HepG2 (cell line): ENCODE measurements at regions not wholly inside any gene's neighbourhood (a gene's known extent, or its start where the extent isn't known, plus 50 kb on each side); places are given as distances from the start of the nearest gene placed in this dataset.

Source experiments
- NFKBIZ ChIP-seq: IDR thresholded peaks from 2 replicates; pipeline ENCODE4 v1.6.1; 2018; ENCODE audit warnings: missing genetic modification reagents, missing compliant biosample characterization
- RNF2 ChIP-seq: fragments of 450-650 bp; conservative IDR thresholded peaks from 2 replicates; pipeline ENCODE4 v1.6.1; 2016; ENCODE audit warnings: low read depth
- SALL1 ChIP-seq: sonication (generic); formaldehyde crosslinking; IDR thresholded peaks from 2 replicates; pipeline ENCODE4 v1.8.0; 2022; ENCODE audit warnings: mild to moderate bottlenecking, missing genetic modification reagents
- SCMH1 ChIP-seq: sonication (generic); formaldehyde crosslinking; IDR thresholded peaks from 2 replicates; pipeline ENCODE4 v1.9.0; 2021; ENCODE audit warnings: missing genetic modification reagents, mild to moderate bottlenecking, borderline replicate concordance
- SNAI1 ChIP-seq: sonication (generic); formaldehyde crosslinking; IDR thresholded peaks from 2 replicates; pipeline ENCODE4 v1.5.0; 2020; ENCODE audit warnings: mild to moderate bottlenecking, missing genetic modification reagents, borderline replicate concordance
- SNRNP70 ChIP-seq: fragments of 200-400 bp; formaldehyde crosslinking; IDR thresholded peaks from 2 replicates; pipeline ENCODE4 v1.6.1; 2017; ENCODE audit warnings: mild to moderate bottlenecking, low read depth, low read length, moderate library complexity
- ZFP36L1 ChIP-seq: sonication (generic); formaldehyde crosslinking; IDR thresholded peaks from 2 replicates; pipeline ENCODE4 v1.8.0; 2022; ENCODE audit warnings: mild to moderate bottlenecking, missing genetic modification reagents, moderate library complexity
- ZFP36L2 ChIP-seq: sonication (generic); formaldehyde crosslinking; IDR thresholded peaks from 2 replicates; pipeline ENCODE4 v1.4.0; 2020; ENCODE audit warnings: missing genetic modification reagents
- ZNF10 ChIP-seq: sonication (generic); formaldehyde crosslinking; IDR thresholded peaks from 2 replicates; pipeline ENCODE4 v1.4.0; 2020; ENCODE audit warnings: mild to moderate bottlenecking, low read depth, missing genetic modification reagents, borderline replicate concordance
- ZNF136 ChIP-seq: sonication (generic); formaldehyde crosslinking; IDR thresholded peaks from 2 replicates; pipeline ENCODE4 v1.8.1; 2022; ENCODE audit warnings: low read depth, mild to moderate bottlenecking, moderate library complexity, missing genetic modification reagents
- ZNF180 ChIP-seq: sonication (generic); formaldehyde crosslinking; IDR thresholded peaks from 2 replicates; pipeline ENCODE4 v1.4.0; 2020; ENCODE audit warnings: low read depth, missing genetic modification reagents, borderline replicate concordance
- ZNF207 ChIP-seq: fragments of 450-650 bp; IDR thresholded peaks from 2 replicates; pipeline ENCODE4 v1.6.1; 2016; ENCODE audit warnings: antibody characterized with exemption, borderline replicate concordance
- ZNF350 ChIP-seq: sonication (generic); formaldehyde crosslinking; IDR thresholded peaks from 2 replicates; pipeline ENCODE4 v1.4.0; 2020; ENCODE audit warnings: mild to moderate bottlenecking, low read depth, missing genetic modification reagents, borderline replicate concordance
- ZNF496 ChIP-seq: sonication (generic); formaldehyde crosslinking; IDR thresholded peaks from 2 replicates; pipeline ENCODE4 v1.8.1; 2023; ENCODE audit warnings: mild to moderate bottlenecking, moderate library complexity, missing genetic modification reagents; ENCODE audit not compliant: insufficient replicate concordance
- TF ChIP-seq, protein P1 (sequence below): sonication (generic); formaldehyde crosslinking; IDR thresholded peaks from 2 replicates; pipeline ENCODE4 v1.5.0; 2020; ENCODE audit warnings: mild to moderate bottlenecking, missing genetic modification reagents
- TF ChIP-seq, protein P2 (sequence below): sonication (generic); formaldehyde crosslinking; IDR thresholded peaks from 2 replicates; pipeline ENCODE4 v1.4.0; 2020; ENCODE audit warnings: missing genetic modification reagents, borderline replicate concordance
- TF ChIP-seq, protein P3 (sequence below): sonication (generic); formaldehyde crosslinking; IDR thresholded peaks from 2 replicates; pipeline ENCODE4 v1.4.0; 2020; ENCODE audit warnings: missing genetic modification reagents
- TF ChIP-seq, protein P4 (sequence below): sonication (generic); formaldehyde crosslinking; IDR thresholded peaks from 2 replicates; pipeline ENCODE4 v1.4.0; 2020; ENCODE audit warnings: mild to moderate bottlenecking, missing genetic modification reagents
- TF ChIP-seq, protein P5 (sequence below): sonication (generic); formaldehyde crosslinking; IDR thresholded peaks from 2 replicates; pipeline ENCODE4 v1.9.0; 2021; ENCODE audit warnings: missing genetic modification reagents, mild to moderate bottlenecking, borderline replicate concordance
- TF ChIP-seq, protein P6 (sequence below): sonication (generic); formaldehyde crosslinking; IDR thresholded peaks from 2 replicates; pipeline ENCODE4 v1.4.0; 2020; ENCODE audit warnings: missing genetic modification reagents

DNA sequence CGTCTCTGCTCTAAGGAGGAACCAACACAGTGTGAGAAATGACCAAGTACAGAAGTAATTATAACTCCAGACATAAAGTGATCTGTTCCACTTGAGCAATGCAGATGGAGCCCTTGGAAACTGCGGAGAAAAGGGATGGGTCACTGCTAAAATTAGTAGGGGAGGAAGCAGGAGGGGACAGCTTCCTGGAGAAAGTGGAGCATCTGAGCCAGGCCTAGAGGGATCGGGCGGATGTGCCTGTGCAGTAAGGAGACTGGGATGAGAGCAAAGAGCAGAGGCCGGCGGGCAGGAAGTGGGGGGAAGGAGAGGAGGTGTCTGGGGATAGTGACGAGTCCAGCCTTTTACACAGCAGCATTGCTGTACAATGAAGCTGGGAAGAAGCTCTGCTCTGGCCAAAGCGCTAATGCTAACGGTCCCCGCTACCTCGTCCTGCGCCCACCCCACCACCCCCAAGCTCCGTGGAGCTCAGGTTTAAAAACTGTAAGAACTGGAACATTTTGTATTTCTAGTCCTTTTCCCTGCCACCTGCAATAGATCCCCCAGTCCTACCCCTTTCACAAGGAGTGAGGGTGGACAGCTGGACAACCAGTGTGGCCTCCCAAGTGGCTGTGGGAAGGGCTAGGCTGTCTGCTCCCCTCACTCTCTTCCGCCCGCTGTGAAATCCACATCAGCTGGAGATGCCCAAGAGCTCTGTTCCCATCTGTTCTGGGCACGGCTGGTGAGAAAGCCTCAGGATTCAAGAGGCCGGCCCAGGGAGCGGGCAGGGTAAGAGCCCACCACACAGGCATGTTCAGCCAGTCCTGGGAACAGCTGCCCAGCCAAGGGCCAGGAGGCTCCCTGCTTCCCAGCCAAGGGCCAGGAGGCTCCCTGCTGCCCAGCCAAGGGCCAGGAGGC lies 53.0 kb upstream of the HES1 start (continued):
- TF ChIP-seq, protein P1, sequence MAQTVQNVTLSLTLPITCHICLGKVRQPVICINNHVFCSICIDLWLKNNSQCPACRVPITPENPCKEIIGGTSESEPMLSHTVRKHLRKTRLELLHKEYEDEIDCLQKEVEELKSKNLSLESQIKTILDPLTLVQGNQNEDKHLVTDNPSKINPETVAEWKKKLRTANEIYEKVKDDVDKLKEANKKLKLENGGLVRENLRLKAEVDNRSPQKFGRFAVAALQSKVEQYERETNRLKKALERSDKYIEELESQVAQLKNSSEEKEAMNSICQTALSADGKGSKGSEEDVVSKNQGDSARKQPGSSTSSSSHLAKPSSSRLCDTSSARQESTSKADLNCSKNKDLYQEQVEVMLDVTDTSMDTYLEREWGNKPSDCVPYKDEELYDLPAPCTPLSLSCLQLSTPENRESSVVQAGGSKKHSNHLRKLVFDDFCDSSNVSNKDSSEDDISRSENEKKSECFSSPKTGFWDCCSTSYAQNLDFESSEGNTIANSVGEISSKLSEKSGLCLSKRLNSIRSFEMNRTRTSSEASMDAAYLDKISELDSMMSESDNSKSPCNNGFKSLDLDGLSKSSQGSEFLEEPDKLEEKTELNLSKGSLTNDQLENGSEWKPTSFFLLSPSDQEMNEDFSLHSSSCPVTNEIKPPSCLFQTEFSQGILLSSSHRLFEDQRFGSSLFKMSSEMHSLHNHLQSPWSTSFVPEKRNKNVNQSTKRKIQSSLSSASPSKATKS (CRISPR knock-in tag) = no peak
- TF ChIP-seq, protein P2, sequence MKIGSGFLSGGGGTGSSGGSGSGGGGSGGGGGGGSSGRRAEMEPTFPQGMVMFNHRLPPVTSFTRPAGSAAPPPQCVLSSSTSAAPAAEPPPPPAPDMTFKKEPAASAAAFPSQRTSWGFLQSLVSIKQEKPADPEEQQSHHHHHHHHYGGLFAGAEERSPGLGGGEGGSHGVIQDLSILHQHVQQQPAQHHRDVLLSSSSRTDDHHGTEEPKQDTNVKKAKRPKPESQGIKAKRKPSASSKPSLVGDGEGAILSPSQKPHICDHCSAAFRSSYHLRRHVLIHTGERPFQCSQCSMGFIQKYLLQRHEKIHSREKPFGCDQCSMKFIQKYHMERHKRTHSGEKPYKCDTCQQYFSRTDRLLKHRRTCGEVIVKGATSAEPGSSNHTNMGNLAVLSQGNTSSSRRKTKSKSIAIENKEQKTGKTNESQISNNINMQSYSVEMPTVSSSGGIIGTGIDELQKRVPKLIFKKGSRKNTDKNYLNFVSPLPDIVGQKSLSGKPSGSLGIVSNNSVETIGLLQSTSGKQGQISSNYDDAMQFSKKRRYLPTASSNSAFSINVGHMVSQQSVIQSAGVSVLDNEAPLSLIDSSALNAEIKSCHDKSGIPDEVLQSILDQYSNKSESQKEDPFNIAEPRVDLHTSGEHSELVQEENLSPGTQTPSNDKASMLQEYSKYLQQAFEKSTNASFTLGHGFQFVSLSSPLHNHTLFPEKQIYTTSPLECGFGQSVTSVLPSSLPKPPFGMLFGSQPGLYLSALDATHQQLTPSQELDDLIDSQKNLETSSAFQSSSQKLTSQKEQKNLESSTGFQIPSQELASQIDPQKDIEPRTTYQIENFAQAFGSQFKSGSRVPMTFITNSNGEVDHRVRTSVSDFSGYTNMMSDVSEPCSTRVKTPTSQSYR (CRISPR knock-in tag) = peak; percentile 43; the same call in 1 of the 2 replicates
- no peak for TF ChIP-seq SCMH1 (CRISPR knock-in tag)
- TF ChIP-seq, protein P3, sequence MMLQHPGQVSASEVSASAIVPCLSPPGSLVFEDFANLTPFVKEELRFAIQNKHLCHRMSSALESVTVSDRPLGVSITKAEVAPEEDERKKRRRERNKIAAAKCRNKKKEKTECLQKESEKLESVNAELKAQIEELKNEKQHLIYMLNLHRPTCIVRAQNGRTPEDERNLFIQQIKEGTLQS = no peak
- no peak for TF ChIP-seq ZNF10 (CRISPR knock-in tag)
- TF ChIP-seq ZNF496 (CRISPR knock-in tag) = no peak
- TF ChIP-seq NFKBIZ (CRISPR knock-in tag) = no peak
- no peak for TF ChIP-seq ZNF180 (CRISPR knock-in tag)
- TF ChIP-seq ZNF136 (CRISPR knock-in tag) = no peak
- no peak for TF ChIP-seq ZFP36L2
- TF ChIP-seq SNAI1 (CRISPR knock-in tag) = no peak
- no peak for TF ChIP-seq SNRNP70
- TF ChIP-seq, protein P4, sequence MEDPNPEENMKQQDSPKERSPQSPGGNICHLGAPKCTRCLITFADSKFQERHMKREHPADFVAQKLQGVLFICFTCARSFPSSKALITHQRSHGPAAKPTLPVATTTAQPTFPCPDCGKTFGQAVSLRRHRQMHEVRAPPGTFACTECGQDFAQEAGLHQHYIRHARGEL (CRISPR knock-in tag) = no peak
- TF ChIP-seq, protein P5, sequence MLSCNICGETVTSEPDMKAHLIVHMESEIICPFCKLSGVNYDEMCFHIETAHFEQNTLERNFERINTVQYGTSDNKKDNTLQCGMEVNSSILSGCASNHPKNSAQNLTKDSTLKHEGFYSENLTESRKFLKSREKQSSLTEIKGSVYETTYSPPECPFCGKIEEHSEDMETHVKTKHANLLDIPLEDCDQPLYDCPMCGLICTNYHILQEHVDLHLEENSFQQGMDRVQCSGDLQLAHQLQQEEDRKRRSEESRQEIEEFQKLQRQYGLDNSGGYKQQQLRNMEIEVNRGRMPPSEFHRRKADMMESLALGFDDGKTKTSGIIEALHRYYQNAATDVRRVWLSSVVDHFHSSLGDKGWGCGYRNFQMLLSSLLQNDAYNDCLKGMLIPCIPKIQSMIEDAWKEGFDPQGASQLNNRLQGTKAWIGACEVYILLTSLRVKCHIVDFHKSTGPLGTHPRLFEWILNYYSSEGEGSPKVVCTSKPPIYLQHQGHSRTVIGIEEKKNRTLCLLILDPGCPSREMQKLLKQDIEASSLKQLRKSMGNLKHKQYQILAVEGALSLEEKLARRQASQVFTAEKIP (CRISPR knock-in tag) = no peak
- TF ChIP-seq SALL1 (CRISPR knock-in tag) = peak; percentile 33; the same call in 1 of the 2 replicates
- TF ChIP-seq ZNF207 = no peak
- TF ChIP-seq, protein P6, sequence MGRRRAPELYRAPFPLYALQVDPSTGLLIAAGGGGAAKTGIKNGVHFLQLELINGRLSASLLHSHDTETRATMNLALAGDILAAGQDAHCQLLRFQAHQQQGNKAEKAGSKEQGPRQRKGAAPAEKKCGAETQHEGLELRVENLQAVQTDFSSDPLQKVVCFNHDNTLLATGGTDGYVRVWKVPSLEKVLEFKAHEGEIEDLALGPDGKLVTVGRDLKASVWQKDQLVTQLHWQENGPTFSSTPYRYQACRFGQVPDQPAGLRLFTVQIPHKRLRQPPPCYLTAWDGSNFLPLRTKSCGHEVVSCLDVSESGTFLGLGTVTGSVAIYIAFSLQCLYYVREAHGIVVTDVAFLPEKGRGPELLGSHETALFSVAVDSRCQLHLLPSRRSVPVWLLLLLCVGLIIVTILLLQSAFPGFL (CRISPR knock-in tag) = no peak
- TF ChIP-seq RNF2 = no peak
- no peak for TF ChIP-seq ZFP36L1 (CRISPR knock-in tag)
- no peak for TF ChIP-seq ZNF350 (CRISPR knock-in tag)
